ENCODE measurements at regions not wholly inside any gene's neighbourhood (a gene's known extent, or its start where the extent isn't known, plus 50 kb on each side); places are given as distances from the start of the nearest gene placed in this dataset.

DNA sequence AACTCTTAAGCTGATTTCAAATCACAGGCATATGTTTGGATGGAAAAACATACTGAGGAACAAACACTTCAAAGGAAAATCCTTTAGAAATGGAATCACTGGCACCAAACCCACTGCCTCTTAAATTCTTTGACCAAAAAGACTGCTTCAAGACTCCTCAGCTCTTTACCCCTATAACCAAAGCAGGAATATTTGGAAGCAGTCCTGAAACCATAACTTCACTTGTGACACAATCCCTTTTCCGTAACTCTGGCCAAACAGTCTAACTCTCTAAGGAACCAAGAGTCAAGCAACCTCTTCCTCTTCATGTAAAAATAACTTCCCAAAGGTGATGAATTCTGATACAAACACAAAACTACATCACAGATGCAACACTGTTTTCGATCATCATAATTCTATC lies 104.3 kb downstream of the MTERF1 start:
- intact Hi-C loops (cut with micrococcal nuclease): no loop called here
- no peaks in the 10 kb centered on the region for H3K4me1 ChIP-seq (replicated peaks in 1 of 2; ENCODE audit: control insufficient read depth in 2 of 2, insufficient read depth in 2 of 2, low read length in 2 of 2)
- FAIRE-seq: no peak
- H3K4me2 ChIP-seq (ENCODE audit: insufficient read depth, low read length): no peak overlapping the region
- no peak overlapping the region for H3K27ac ChIP-seq (ENCODE audit: extremely low read depth, low read depth, low read length)
- no peak overlapping the region for H3K9ac ChIP-seq (ENCODE audit: insufficient read depth in 1 of 2, low read depth in 2 of 2, low read length in 2 of 2)
- no peak overlapping the region for H2AFZ ChIP-seq (ENCODE audit: low read depth, low read length)
- no peaks in the 10 kb centered on the region for H4K20me1 ChIP-seq (replicated peaks; ENCODE audit: control insufficient read depth, insufficient read depth, low read length)
- no peaks in the 10 kb centered on the region for H3K9me1 ChIP-seq (ENCODE audit: control insufficient read depth, insufficient read depth, low read length)
- H3K9me3 ChIP-seq (replicated peaks; ENCODE audit: control insufficient read depth, insufficient read depth, low read depth, low read length): no peaks in the 10 kb centered on the region
- in situ Hi-C loops (cut with MboI): no loop called here
- H3K27me3 ChIP-seq (ENCODE audit: control insufficient read depth in 2 of 2, insufficient read depth in 2 of 2, low read length in 2 of 2): no peaks in the 10 kb centered on the region; a peak in 1 of 5 replicates
- 5% methylated on average over 2 of the region's 2 CpGs for WGBS (ENCODE audit: insufficient coverage, low coverage, missing lambda C conversion rate)
- CTCF ChIA-PET (ENCODE audit: low intra/inter-chr PET ratio): no interaction called here
- no peaks in the 10 kb centered on the region for H3K79me2 ChIP-seq (ENCODE audit: control insufficient read depth, insufficient read depth, low read length)
- no peak overlapping the region for H3K4me3 ChIP-seq
- no peaks in the 10 kb centered on the region for H3K36me3 ChIP-seq (ENCODE audit: control insufficient read depth, insufficient read depth, low read length)
- no peak for DNase-seq (ENCODE audit: extremely low read depth in 1 of 4, low spot score in 3 of 4)
- ATAC-seq: no peak
- no TSS peak for BruUV-seq (replicated peaks)
- POLR2A ChIA-PET: interaction anchor here (1.5 kb wide), 1 partner anchor 26 kb away, joined by 3 read pairs; no protein-coding TSS in a partner anchor
- no peak for TF ChIP-seq BCLAF1 (IDR thresholded peaks at IDR 0.05; ENCODE audit: borderline replicate concordance in 1 of 2, control insufficient read depth in 1 of 2, low read depth in 2 of 2, low read length in 1 of 2)
- no peak for TF ChIP-seq POLR2AphosphoS2 (IDR thresholded peaks at IDR 0.05; ENCODE audit: low read length)
- no peak for TF ChIP-seq CBFA2T3 (IDR thresholded peaks at IDR 0.05)
- TF ChIP-seq, protein P1, sequence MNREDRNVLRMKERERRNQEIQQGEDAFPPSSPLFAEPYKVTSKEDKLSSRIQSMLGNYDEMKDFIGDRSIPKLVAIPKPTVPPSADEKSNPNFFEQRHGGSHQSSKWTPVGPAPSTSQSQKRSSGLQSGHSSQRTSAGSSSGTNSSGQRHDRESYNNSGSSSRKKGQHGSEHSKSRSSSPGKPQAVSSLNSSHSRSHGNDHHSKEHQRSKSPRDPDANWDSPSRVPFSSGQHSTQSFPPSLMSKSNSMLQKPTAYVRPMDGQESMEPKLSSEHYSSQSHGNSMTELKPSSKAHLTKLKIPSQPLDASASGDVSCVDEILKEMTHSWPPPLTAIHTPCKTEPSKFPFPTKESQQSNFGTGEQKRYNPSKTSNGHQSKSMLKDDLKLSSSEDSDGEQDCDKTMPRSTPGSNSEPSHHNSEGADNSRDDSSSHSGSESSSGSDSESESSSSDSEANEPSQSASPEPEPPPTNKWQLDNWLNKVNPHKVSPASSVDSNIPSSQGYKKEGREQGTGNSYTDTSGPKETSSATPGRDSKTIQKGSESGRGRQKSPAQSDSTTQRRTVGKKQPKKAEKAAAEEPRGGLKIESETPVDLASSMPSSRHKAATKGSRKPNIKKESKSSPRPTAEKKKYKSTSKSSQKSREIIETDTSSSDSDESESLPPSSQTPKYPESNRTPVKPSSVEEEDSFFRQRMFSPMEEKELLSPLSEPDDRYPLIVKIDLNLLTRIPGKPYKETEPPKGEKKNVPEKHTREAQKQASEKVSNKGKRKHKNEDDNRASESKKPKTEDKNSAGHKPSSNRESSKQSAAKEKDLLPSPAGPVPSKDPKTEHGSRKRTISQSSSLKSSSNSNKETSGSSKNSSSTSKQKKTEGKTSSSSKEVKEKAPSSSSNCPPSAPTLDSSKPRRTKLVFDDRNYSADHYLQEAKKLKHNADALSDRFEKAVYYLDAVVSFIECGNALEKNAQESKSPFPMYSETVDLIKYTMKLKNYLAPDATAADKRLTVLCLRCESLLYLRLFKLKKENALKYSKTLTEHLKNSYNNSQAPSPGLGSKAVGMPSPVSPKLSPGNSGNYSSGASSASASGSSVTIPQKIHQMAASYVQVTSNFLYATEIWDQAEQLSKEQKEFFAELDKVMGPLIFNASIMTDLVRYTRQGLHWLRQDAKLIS (CRISPR knock-in tag; IDR thresholded peaks at IDR 0.05): no peak
- no peak for TF ChIP-seq BCL6 (CRISPR knock-in tag; IDR thresholded peaks at IDR 0.05)
- no peak for TF ChIP-seq POLR2B (IDR thresholded peaks at IDR 0.05; ENCODE audit: low read depth, partially characterized antibody)
- TF ChIP-seq BRF2 (IDR thresholded peaks at IDR 0.05; ENCODE audit: borderline replicate concordance, insufficient read depth, insufficient read length): no peak
- TF ChIP-seq RERE (CRISPR knock-in tag; IDR thresholded peaks at IDR 0.05; ENCODE audit: borderline replicate concordance): no peak
- no peak for TF ChIP-seq PTRF (tag; IDR thresholded peaks at IDR 0.05)
